ENCODE measurements at regions not wholly inside any gene's neighbourhood (a gene's known extent, or its start where the extent isn't known, plus 50 kb on each side); places are given as distances from the start of the nearest gene placed in this dataset.

- Mint-ChIP-seq H3K4me3 (no peak overlapping the region), H3K36me3 (ENCODE audit: low read depth) (no peaks in the 10 kb centered on the region), H3K9me3 (no peaks in the 10 kb centered on the region), H3K27ac (no peak overlapping the region), H3K27me3 (ENCODE audit: low read depth) (no peaks in the 10 kb centered on the region), H3K4me1 (no peaks in the 10 kb centered on the region)
- TF ChIP-seq, protein P1, sequence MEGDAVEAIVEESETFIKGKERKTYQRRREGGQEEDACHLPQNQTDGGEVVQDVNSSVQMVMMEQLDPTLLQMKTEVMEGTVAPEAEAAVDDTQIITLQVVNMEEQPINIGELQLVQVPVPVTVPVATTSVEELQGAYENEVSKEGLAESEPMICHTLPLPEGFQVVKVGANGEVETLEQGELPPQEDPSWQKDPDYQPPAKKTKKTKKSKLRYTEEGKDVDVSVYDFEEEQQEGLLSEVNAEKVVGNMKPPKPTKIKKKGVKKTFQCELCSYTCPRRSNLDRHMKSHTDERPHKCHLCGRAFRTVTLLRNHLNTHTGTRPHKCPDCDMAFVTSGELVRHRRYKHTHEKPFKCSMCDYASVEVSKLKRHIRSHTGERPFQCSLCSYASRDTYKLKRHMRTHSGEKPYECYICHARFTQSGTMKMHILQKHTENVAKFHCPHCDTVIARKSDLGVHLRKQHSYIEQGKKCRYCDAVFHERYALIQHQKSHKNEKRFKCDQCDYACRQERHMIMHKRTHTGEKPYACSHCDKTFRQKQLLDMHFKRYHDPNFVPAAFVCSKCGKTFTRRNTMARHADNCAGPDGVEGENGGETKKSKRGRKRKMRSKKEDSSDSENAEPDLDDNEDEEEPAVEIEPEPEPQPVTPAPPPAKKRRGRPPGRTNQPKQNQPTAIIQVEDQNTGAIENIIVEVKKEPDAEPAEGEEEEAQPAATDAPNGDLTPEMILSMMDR (IDR thresholded peaks at IDR 0.05; ENCODE audit: unreplicated experiment in 3 of 3): no peak
Measured at GRCh38 chr10:53430974-53431373, 658.4 kb upstream of the MBL2 start.

GRCh38 chr10:53430127-53430891, 657.7 kb upstream of the MBL2 start:
- TF ChIP-seq, protein P1 (IDR thresholded peaks at IDR 0.05; ENCODE audit: unreplicated experiment in 3 of 3): no peak
- Mint-ChIP-seq H3K4me3 (no peak overlapping the region), H3K36me3 (ENCODE audit: low read depth) (no peaks in the 10 kb centered on the region), H3K27me3 (ENCODE audit: low read depth) (no peaks in the 10 kb centered on the region), H3K4me1 (no peaks in the 10 kb centered on the region), H3K9me3 (no peaks in the 10 kb centered on the region), H3K27ac (no peak overlapping the region)

DNA sequence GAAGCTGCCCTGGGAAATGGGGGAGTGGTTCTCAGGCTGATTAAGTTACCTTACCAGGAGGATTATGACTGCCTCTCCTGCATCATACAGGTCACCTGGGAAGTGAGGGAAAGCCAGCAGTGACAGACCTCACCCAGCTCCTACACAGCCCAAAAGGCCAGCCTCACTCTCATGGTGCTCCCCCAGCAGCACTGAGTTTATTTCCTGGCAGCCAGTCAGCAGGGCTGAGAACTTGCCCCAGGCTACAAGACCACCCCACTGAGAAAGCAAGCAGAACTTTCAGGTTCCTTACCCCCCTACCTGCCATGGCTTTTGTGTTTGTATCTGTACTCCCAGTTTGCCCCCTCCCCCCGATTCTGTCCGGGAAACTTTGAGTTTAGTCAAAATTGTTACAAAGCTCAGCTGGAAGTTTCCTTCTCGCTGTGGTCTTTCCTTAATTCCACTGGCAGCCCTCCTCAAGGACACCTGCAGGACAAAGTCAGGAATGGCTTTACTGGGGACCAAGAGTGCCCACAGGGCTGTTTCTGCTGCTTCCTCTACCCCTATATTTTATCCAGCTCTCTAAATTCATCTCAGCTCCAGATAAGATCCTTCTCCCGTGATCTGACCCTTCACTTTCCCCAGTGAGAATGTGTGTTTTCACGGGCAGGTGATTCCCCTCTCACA, 649.8 kb upstream of the MBL2 start:
- Mint-ChIP-seq H3K4me3 (no peak overlapping the region), H3K4me1 (no peaks in the 10 kb centered on the region), H3K9me3 (peaks cover 11% of the 10 kb centered on the region), H3K36me3 (ENCODE audit: low read depth) (no peaks in the 10 kb centered on the region), H3K27ac (no peak overlapping the region), H3K27me3 (ENCODE audit: low read depth) (no peaks in the 10 kb centered on the region)
- TF ChIP-seq, protein P1 (IDR thresholded peaks at IDR 0.05; ENCODE audit: unreplicated experiment in 3 of 3): no peak

GRCh38 chr10:53412651-53413050, 640.1 kb upstream of the MBL2 start:
- TF ChIP-seq, protein P1 (IDR thresholded peaks at IDR 0.05; ENCODE audit: unreplicated experiment in 3 of 3): no peak

GRCh38 chr10:53406532-53406931, 633.9 kb upstream of the MBL2 start:
- H3K4me3 Mint-ChIP-seq: no peak overlapping the region
- no peaks in the 10 kb centered on the region for H3K27me3 Mint-ChIP-seq (ENCODE audit: low read depth)
- no peaks in the 10 kb centered on the region for H3K36me3 Mint-ChIP-seq (ENCODE audit: low read depth)
- H3K27ac Mint-ChIP-seq: no peak overlapping the region
- H3K9me3 Mint-ChIP-seq: no peaks in the 10 kb centered on the region
- TF ChIP-seq, protein P1 (IDR thresholded peaks at IDR 0.05; ENCODE audit: unreplicated experiment in 3 of 3): no peak
- peaks cover 12% of the 10 kb centered on the region for H3K4me1 Mint-ChIP-seq

More at GRCh38 chr10:53412651-53413050, 640.1 kb upstream of the MBL2 start:
- no peaks in the 10 kb centered on the region for H3K36me3 Mint-ChIP-seq (ENCODE audit: low read depth)
- H3K27me3 Mint-ChIP-seq (ENCODE audit: low read depth): no peaks in the 10 kb centered on the region
- H3K9me3 Mint-ChIP-seq: peaks cover 13% of the 10 kb centered on the region
- H3K4me3 Mint-ChIP-seq: no peak overlapping the region
- no peaks in the 10 kb centered on the region for H3K4me1 Mint-ChIP-seq
- no peak overlapping the region for H3K27ac Mint-ChIP-seq
